ENCODE measurements at regions not wholly inside any gene's neighbourhood (a gene's known extent, or its start where the extent isn't known, plus 50 kb on each side); places are given as distances from the start of the nearest gene placed in this dataset.

DNA sequence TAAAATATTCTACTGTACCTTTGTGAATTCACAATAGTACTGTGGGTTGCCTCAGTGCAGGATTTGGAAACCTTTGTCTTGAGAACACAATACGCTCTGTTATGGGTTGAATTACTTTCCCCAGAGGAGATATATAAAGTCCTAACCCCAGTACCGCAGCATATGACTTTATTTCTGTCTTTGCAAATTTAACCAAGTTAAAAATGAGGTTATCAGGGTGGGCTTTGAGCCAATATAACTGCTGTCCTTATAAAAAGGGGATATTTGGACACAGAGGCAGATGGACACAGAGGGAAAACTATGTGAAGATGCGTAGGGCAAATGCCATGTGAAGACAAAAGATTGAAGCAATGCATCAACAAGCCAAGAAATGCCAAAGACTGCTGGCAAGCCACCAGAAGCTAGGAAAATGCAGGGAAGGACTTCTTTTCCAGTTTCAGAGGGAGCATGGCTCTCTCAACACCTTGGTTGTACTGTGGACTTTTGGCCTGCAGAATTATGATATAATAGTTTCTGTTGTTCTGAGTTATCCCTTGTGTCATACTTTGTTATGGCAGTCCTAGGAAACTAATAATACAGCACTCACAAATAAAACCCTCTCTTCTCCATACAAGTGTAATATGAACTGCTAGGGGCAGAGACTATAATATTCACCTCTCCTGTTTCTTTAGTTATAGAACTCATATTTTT lies 292.6 kb upstream of the SPTLC3 start:
- DNase-seq (ENCODE audit: low read depth) = no peak
- H3K4me3 ChIP-seq (ENCODE audit: low read depth, low read length) = no peak overlapping the region

DNA sequence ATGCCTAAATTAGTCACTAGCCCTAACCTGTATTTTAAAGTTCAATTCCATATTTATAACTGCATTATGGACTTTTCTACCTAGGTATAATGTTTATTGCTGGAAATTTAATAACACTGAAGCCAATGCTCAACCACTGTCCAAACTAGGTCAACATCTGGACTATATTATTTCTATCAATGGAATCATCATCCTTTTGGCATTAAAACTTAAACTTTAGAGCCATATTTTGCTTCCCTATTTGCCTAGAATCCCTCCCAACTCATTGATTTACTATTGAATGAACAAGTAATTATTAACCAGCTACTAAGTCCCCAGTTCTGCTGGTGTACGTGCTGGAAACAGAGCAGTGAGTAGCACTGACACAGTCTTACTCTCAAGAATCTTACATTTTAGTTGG lies 291.7 kb upstream of the SPTLC3 start:
- Histone ChIP-seq H3K4me3 (ENCODE audit: low read depth, low read length) (no peak overlapping the region), H3K27me3 (ENCODE audit: control insufficient read depth, insufficient read depth, low read length) (no peaks in the 10 kb centered on the region), H3K36me3 (ENCODE audit: control insufficient read depth, insufficient read depth, low read length) (no peaks in the 10 kb centered on the region)
- TF ChIP-seq, protein P1, sequence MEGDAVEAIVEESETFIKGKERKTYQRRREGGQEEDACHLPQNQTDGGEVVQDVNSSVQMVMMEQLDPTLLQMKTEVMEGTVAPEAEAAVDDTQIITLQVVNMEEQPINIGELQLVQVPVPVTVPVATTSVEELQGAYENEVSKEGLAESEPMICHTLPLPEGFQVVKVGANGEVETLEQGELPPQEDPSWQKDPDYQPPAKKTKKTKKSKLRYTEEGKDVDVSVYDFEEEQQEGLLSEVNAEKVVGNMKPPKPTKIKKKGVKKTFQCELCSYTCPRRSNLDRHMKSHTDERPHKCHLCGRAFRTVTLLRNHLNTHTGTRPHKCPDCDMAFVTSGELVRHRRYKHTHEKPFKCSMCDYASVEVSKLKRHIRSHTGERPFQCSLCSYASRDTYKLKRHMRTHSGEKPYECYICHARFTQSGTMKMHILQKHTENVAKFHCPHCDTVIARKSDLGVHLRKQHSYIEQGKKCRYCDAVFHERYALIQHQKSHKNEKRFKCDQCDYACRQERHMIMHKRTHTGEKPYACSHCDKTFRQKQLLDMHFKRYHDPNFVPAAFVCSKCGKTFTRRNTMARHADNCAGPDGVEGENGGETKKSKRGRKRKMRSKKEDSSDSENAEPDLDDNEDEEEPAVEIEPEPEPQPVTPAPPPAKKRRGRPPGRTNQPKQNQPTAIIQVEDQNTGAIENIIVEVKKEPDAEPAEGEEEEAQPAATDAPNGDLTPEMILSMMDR (IDR thresholded peaks at IDR 0.05; ENCODE audit: insufficient read depth, low read length, poor library complexity, severe bottlenecking) = no peak
- no peak for DNase-seq (ENCODE audit: low read depth)

More for the DNA sequence above, 292.6 kb upstream of the SPTLC3 start:
- Histone ChIP-seq H3K27me3 (ENCODE audit: control insufficient read depth, insufficient read depth, low read length) (no peaks in the 10 kb centered on the region), H3K36me3 (ENCODE audit: control insufficient read depth, insufficient read depth, low read length) (no peaks in the 10 kb centered on the region)
- TF ChIP-seq, protein P1 (IDR thresholded peaks at IDR 0.05; ENCODE audit: insufficient read depth, low read length, poor library complexity, severe bottlenecking) = no peak

DNA sequence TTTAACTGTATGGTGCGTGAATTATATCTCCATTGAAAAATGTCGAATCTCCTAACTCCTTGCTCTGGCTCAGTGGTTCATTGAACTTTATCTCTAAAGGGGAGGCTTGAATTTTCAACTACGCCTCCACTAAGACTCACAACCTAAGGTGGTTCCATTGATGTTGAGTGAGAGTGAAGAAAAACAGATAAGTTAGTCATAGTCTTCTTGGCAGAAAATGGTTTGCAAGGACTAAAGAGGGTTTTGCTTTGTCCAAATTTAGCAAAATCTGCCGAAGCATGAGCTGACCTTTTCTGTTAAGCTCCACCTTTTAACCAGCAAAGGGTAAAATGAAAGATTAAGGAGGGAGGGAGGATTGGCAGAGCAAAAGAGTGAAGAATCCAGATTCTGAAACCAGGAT lies 290.2 kb upstream of the SPTLC3 start:
- TF ChIP-seq, protein P1 (IDR thresholded peaks at IDR 0.05; ENCODE audit: insufficient read depth, low read length, poor library complexity, severe bottlenecking) = no peak
- H3K4me3 ChIP-seq (ENCODE audit: low read depth, low read length) = no peak overlapping the region
- DNase-seq (ENCODE audit: low read depth) = no peak
- H3K36me3 ChIP-seq (ENCODE audit: control insufficient read depth, insufficient read depth, low read length) = no peaks in the 10 kb centered on the region
- no peaks in the 10 kb centered on the region for H3K27me3 ChIP-seq (ENCODE audit: control insufficient read depth, insufficient read depth, low read length)

DNA sequence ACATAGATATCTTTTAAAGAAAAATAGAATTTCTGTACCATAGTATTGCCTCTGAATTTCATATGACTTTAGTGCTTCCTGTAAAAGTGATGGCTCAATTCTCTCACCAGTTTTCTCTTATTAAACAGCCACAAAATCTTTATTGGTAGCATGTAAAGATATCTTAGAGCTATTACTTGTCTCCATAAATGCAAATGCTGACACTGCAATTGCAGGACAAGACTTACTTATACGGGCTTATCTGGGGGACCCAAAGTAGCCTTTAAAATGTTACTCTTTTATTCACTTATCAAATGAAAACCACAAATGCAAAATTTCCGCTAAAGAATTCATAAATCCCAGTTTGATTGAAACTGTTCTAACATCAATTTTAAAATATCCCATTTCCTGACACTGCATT lies 287.1 kb upstream of the SPTLC3 start:
- H3K27me3 ChIP-seq (ENCODE audit: control insufficient read depth, insufficient read depth, low read length) = no peaks in the 10 kb centered on the region
- TF ChIP-seq, protein P1 (IDR thresholded peaks at IDR 0.05; ENCODE audit: insufficient read depth, low read length, poor library complexity, severe bottlenecking) = no peak
- no peak for DNase-seq (ENCODE audit: low read depth)
- no peaks in the 10 kb centered on the region for H3K36me3 ChIP-seq (ENCODE audit: control insufficient read depth, insufficient read depth, low read length)
- no peak overlapping the region for H3K4me3 ChIP-seq (ENCODE audit: low read depth, low read length)

DNA sequence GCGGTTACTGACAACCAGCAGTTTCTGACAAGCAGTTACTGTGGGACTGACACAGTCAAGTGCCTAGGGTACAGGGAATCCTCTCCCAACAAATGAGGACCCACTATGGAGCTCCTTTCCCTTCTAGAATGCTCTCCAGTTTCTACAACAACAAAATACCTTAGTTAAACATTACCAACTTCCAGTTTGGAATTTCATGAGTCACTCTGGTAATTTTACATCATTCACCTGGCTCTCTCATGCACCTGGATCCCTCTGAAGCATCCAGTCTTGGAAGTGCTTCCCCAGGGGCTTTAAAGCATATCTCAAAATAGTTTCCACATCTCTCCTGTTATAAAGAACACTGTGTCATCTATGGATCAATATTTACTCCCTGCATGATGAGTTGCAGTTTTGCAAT lies 286.7 kb upstream of the SPTLC3 start:
- Histone ChIP-seq H3K4me3 (ENCODE audit: low read depth, low read length) (no peak overlapping the region), H3K36me3 (ENCODE audit: control insufficient read depth, insufficient read depth, low read length) (no peaks in the 10 kb centered on the region), H3K27me3 (ENCODE audit: control insufficient read depth, insufficient read depth, low read length) (no peaks in the 10 kb centered on the region)
- TF ChIP-seq, protein P1 (IDR thresholded peaks at IDR 0.05; ENCODE audit: insufficient read depth, low read length, poor library complexity, severe bottlenecking) = no peak
- DNase-seq (ENCODE audit: low read depth) = peak; percentile 21

DNA sequence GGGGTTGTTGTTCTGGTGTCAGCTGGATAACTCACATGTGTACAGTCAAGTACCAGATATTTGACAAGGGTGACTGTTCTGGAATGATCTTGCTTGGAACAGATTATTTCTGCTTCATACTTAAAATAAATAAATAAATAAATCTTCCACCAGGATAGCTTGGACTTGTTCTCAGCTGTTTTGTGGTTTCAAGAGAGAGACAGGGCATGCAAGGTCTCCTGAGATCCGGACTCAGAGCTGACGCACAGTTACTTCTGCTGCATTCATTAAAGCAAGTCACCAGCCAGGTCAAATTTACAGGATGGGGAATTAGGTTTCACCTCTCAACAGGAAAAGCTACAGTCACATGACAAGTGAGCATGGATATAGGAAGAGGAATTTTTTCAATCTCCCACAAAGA lies 285.0 kb upstream of the SPTLC3 start:
- H3K36me3 ChIP-seq (ENCODE audit: control insufficient read depth, insufficient read depth, low read length) = no peaks in the 10 kb centered on the region
- H3K27me3 ChIP-seq (ENCODE audit: control insufficient read depth, insufficient read depth, low read length) = no peaks in the 10 kb centered on the region
- TF ChIP-seq, protein P1 (IDR thresholded peaks at IDR 0.05; ENCODE audit: insufficient read depth, low read length, poor library complexity, severe bottlenecking) = no peak
- DNase-seq (ENCODE audit: low read depth) = peak; percentile 35
- no peak overlapping the region for H3K4me3 ChIP-seq (ENCODE audit: low read depth, low read length)
